ENCODE measurements at regions not wholly inside any gene's neighbourhood (a gene's known extent, or its start where the extent isn't known, plus 50 kb on each side); places are given as distances from the start of the nearest gene placed in this dataset. TPM values are rescaled to one million over a fixed set of nuclear protein-coding genes. Genes with fewer than 3 reads are reported as not detected.

GRCh38 chr4:113821856-113822255 is 60.3 kb upstream of the CAMK2D start:
- Histone ChIP-seq H3K27me3 (replicated peaks; ENCODE audit: insufficient read depth) (no peaks in the 10 kb centered on the region), H4K20me1 (ENCODE audit: insufficient read depth) (no peaks in the 10 kb centered on the region), H3K4me2 (ENCODE audit: unreplicated experiment) (no peak overlapping the region), H3K9me2 (ENCODE audit: insufficient read depth) (no peaks in the 10 kb centered on the region; the same call in 1 of the 2 replicates), H2AFZ (no peak overlapping the region), H3K9ac (no peak overlapping the region), H3K79me2 (ENCODE audit: insufficient read depth) (no peaks in the 10 kb centered on the region), H3K4me3 (no peak overlapping the region), H3K36me3 (ENCODE audit: low read depth) (no peaks in the 10 kb centered on the region), H3F3A (ENCODE audit: insufficient read depth) (peaks cover 11% of the 10 kb centered on the region), H3K9me3 (ENCODE audit: low read depth) (no peaks in the 10 kb centered on the region), H3K27ac (no peak overlapping the region), H3K4me1 (ENCODE audit: insufficient read depth) (peaks cover 17% of the 10 kb centered on the region)
- DNase-seq = no peak
- in situ Hi-C loops (cut with MboI) = no loop called here
- TF ChIP-seq EZH2 (IDR thresholded peaks at IDR 0.05; ENCODE audit: insufficient read depth, poor library complexity, severe bottlenecking) = no peak
- no peak for TF ChIP-seq EZH2phosphoT487 (IDR thresholded peaks at IDR 0.05; ENCODE audit: insufficient read depth, low read depth)
- 88% methylated on average over 2 of the region's 2 CpGs for WGBS, 2 experiments (ENCODE audit: low coverage in 1 of 2, low lambda C conversion rate in 2 of 2, missing lambda C conversion rate in 2 of 2)

GRCh38 chr4:113820108-113820507 is 58.6 kb upstream of the CAMK2D start:
- TF ChIP-seq EZH2 (IDR thresholded peaks at IDR 0.05; ENCODE audit: insufficient read depth, poor library complexity, severe bottlenecking) (no peak), EZH2phosphoT487 (IDR thresholded peaks at IDR 0.05; ENCODE audit: insufficient read depth, low read depth) (no peak)
- DNase-seq = no peak
- H4K20me1 ChIP-seq (ENCODE audit: insufficient read depth) = no peaks in the 10 kb centered on the region
- WGBS, 2 experiments (ENCODE audit: low coverage in 1 of 2, low lambda C conversion rate in 2 of 2, missing lambda C conversion rate in 2 of 2) = 27 to 37% methylated on average over 3 of the region's 3 CpGs
- H3K4me1 ChIP-seq (ENCODE audit: insufficient read depth) = 0 out of 2 replicates have a peak, but pooled peaks cover 6% of the 10 kb centered on the region
- no peaks in the 10 kb centered on the region for H3K36me3 ChIP-seq (ENCODE audit: low read depth)
- in situ Hi-C loops (cut with MboI) = no loop called here
- H3K27me3 ChIP-seq (replicated peaks; ENCODE audit: insufficient read depth) = no peaks in the 10 kb centered on the region
- H2AFZ ChIP-seq = no peak overlapping the region
- H3K4me3 ChIP-seq = no peak overlapping the region
- no peaks in the 10 kb centered on the region; the same call in 1 of the 2 replicates for H3K9me2 ChIP-seq (ENCODE audit: insufficient read depth)
- H3K27ac ChIP-seq = no peak overlapping the region
- H3F3A ChIP-seq (ENCODE audit: insufficient read depth) = no peaks in the 10 kb centered on the region
- H3K9me3 ChIP-seq (ENCODE audit: low read depth) = no peaks in the 10 kb centered on the region
- H3K9ac ChIP-seq = no peak overlapping the region
- H3K4me2 ChIP-seq (ENCODE audit: unreplicated experiment) = no peak overlapping the region
- no peaks in the 10 kb centered on the region for H3K79me2 ChIP-seq (ENCODE audit: insufficient read depth)

DNA sequence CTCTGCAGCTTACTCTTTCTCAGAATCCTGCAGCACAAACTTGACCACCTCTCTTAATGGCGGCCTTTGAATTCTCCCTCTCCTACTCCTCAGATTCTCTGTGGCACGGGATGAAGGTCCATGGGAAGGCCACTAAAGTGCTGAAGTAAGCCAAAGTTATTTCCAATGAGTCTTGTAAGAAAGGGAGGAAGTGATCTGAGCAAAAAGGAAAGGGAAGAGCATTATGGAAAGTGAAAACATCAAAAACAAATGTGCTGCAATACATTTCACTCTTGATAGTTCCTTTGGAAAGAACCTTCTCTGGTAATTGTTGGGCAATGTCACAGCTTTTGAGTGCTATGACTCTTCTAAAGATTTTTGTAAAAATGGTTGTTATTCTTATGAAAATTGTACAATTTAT is 54.3 kb upstream of the CAMK2D start:
- H3K4me1 ChIP-seq (ENCODE audit: insufficient read depth) = peaks cover 11% of the 10 kb centered on the region
- 49 to 62% methylated on average over 2 of the region's 2 CpGs for WGBS, 2 experiments (ENCODE audit: low coverage in 1 of 2, low lambda C conversion rate in 2 of 2, missing lambda C conversion rate in 2 of 2)
- no peaks in the 10 kb centered on the region for H3K9me2 ChIP-seq (ENCODE audit: insufficient read depth)
- H3K9me3 ChIP-seq (ENCODE audit: low read depth) = no peaks in the 10 kb centered on the region
- TF ChIP-seq EZH2phosphoT487 (IDR thresholded peaks at IDR 0.05; ENCODE audit: insufficient read depth, low read depth) = no peak
- TF ChIP-seq EZH2 (IDR thresholded peaks at IDR 0.05; ENCODE audit: insufficient read depth, poor library complexity, severe bottlenecking) = no peak
- no peak overlapping the region for H3K4me3 ChIP-seq
- in situ Hi-C loops (cut with MboI) = no loop called here
- no peak overlapping the region for H3K4me2 ChIP-seq (ENCODE audit: unreplicated experiment)
- H3K27me3 ChIP-seq (replicated peaks; ENCODE audit: insufficient read depth) = no peaks in the 10 kb centered on the region
- H4K20me1 ChIP-seq (ENCODE audit: insufficient read depth) = no peaks in the 10 kb centered on the region
- H3F3A ChIP-seq (ENCODE audit: insufficient read depth) = peaks cover 12% of the 10 kb centered on the region
- no peak for DNase-seq
- H3K79me2 ChIP-seq (ENCODE audit: insufficient read depth) = no peaks in the 10 kb centered on the region
- no peaks in the 10 kb centered on the region for H3K36me3 ChIP-seq (ENCODE audit: low read depth)
- no peak overlapping the region for H3K9ac ChIP-seq
- H2AFZ ChIP-seq = 0 out of 2 replicates have a peak overlapping the region, but pooled peaks have one; percentile 8
- H3K27ac ChIP-seq = no peak overlapping the region

- Histone ChIP-seq H3K4me3 (no peak overlapping the region), H2AFZ (no peak overlapping the region), H4K20me1 (ENCODE audit: insufficient read depth) (no peaks in the 10 kb centered on the region), H3K27ac (peak overlapping the region; percentile 24), H3F3A (ENCODE audit: insufficient read depth) (peaks cover 15% of the 10 kb centered on the region), H3K4me1 (ENCODE audit: insufficient read depth) (peaks cover 16% of the 10 kb centered on the region), H3K9me2 (ENCODE audit: insufficient read depth) (no peaks in the 10 kb centered on the region), H3K79me2 (ENCODE audit: insufficient read depth) (no peaks in the 10 kb centered on the region), H3K27me3 (replicated peaks; ENCODE audit: insufficient read depth) (no peaks in the 10 kb centered on the region), H3K4me2 (ENCODE audit: unreplicated experiment) (peak overlapping the region; percentile 8), H3K36me3 (ENCODE audit: low read depth) (no peaks in the 10 kb centered on the region), H3K9ac (no peak overlapping the region), H3K9me3 (ENCODE audit: low read depth) (no peaks in the 10 kb centered on the region)
- no peak for TF ChIP-seq EZH2 (IDR thresholded peaks at IDR 0.05; ENCODE audit: insufficient read depth, poor library complexity, severe bottlenecking)
- DNase-seq = peak; percentile 50
- in situ Hi-C loops (cut with MboI) = no loop called here
Observed at GRCh38 chr4:113811359-113811758, 49.8 kb upstream of the CAMK2D start.

Small RNA genes lying in the stretch of these regions (small RNA-seq; reads per million reads assigned to genes)
- gene AC111193.1 (ENCODE audit: low read depth, low replicate concordance) = not detected

Data from GM23248 (cell line).